ENCODE measurements at regions not wholly inside any gene's neighbourhood (a gene's known extent, or its start where the extent isn't known, plus 50 kb on each side); places are given as distances from the start of the nearest gene placed in this dataset.

GRCh38 chr21:34192646-34193285 lies 119.4 kb downstream of the MRPS6 start:
- DNase-seq: no peak

GRCh38 chr21:34195335-34195734 lies 122.0 kb downstream of the MRPS6 start:
- no peak for DNase-seq

- no peak for DNase-seq
These were observed 123.6 kb downstream of the MRPS6 start for GRCh38 chr21:34196996-34197395.

GRCh38 chr21:34197561-34197960 lies 124.2 kb downstream of the MRPS6 start:
- no peak for DNase-seq

- no peak for DNase-seq
These were observed 125.1 kb downstream of the MRPS6 start for GRCh38 chr21:34198231-34199120.

GRCh38 chr21:34199121-34199910 lies 125.9 kb downstream of the MRPS6 start:
- no peak for DNase-seq

- peak; percentile 43 for DNase-seq
These were observed 127.0 kb downstream of the MRPS6 start for GRCh38 chr21:34200288-34200905.

- no peak for DNase-seq
These were observed 127.6 kb downstream of the MRPS6 start for GRCh38 chr21:34201001-34201400.

- no peak for DNase-seq
These were observed 128.1 kb downstream of the MRPS6 start for GRCh38 chr21:34201481-34201858.

GRCh38 chr21:34202553-34203372 lies 129.4 kb downstream of the MRPS6 start:
- DNase-seq: peak; percentile 83

GRCh38 chr21:34203851-34204420 lies 130.6 kb downstream of the MRPS6 start:
- DNase-seq: peak; percentile 20

GRCh38 chr21:34204481-34205439 lies 131.4 kb downstream of the MRPS6 start:
- DNase-seq: peak; percentile 78

- peak; percentile 21 for DNase-seq
These were observed 132.6 kb downstream of the MRPS6 start for GRCh38 chr21:34205811-34206571.

- no peak for DNase-seq
These were observed 140.6 kb downstream of the MRPS6 start for GRCh38 chr21:34213959-34214358.

GRCh38 chr21:34215501-34215900 lies 142.1 kb downstream of the MRPS6 start:
- no peak for DNase-seq

- no peak for DNase-seq
These were observed 142.7 kb downstream of the MRPS6 start for GRCh38 chr21:34215911-34216717.

GRCh38 chr21:34216718-34217032 lies 143.3 kb downstream of the MRPS6 start:
- no peak for DNase-seq

GRCh38 chr21:34217263-34217662 lies 143.9 kb downstream of the MRPS6 start:
- no peak for DNase-seq

Data from eye (tissue), 1 donor.